ENCODE measurements at regions not wholly inside any gene's neighbourhood (a gene's known extent, or its start where the extent isn't known, plus 50 kb on each side); places are given as distances from the start of the nearest gene placed in this dataset.

GRCh38 chr9:111162026-111162425 is 123.8 kb upstream of the LPAR1 start:
- no peaks in the 10 kb centered on the region for H3K36me3 ChIP-seq (replicated peaks in 1 of 2)
- no peaks in the 10 kb centered on the region for H3K9me3 ChIP-seq (replicated peaks in 1 of 3)
- DNase-seq: no peak
- no peak for TF ChIP-seq POLR2A (IDR thresholded peaks at IDR 0.05)
- TF ChIP-seq CTCF (IDR thresholded peaks at IDR 0.05): no peak
- no peak overlapping the region for H3K27ac ChIP-seq
- no peak overlapping the region for H3K4me3 ChIP-seq
- WGBS, 4 donors: 83 to 91% (median 86%) methylated on average over 3 of the region's 3 CpGs
- H3K4me1 ChIP-seq (replicated peaks in 1 of 2): peaks cover 5 to 6% of the 10 kb centered on the region in 2 donors
- no peaks in the 10 kb centered on the region for H3K27me3 ChIP-seq
- intact Hi-C loops (cut with DNase I): no loop called here

GRCh38 chr9:111161015-111161415 is 122.7 kb upstream of the LPAR1 start:
- intact Hi-C loops (cut with DNase I): no loop called here
- Histone ChIP-seq H3K36me3 (replicated peaks in 1 of 2) (no peaks in the 10 kb centered on the region), H3K9me3 (replicated peaks in 1 of 3) (no peaks in the 10 kb centered on the region), H3K27me3 (no peaks in the 10 kb centered on the region), H3K4me1 (replicated peaks in 1 of 2) (peaks cover 5 to 6% of the 10 kb centered on the region in 2 donors), H3K4me3 (no peak overlapping the region), H3K27ac (no peak overlapping the region)
- DNase-seq: no peak
- TF ChIP-seq POLR2A (IDR thresholded peaks at IDR 0.05) (no peak), CTCF (IDR thresholded peaks at IDR 0.05) (no peak)
- WGBS, 4 donors: 59 to 65% (median 62%) methylated on average over 3 of the region's 3 CpGs

- no peaks in the 10 kb centered on the region for H3K27me3 ChIP-seq
- TF ChIP-seq POLR2A (IDR thresholded peaks at IDR 0.05): no peak
- no peak for TF ChIP-seq CTCF (IDR thresholded peaks at IDR 0.05)
- no peak overlapping the region for H3K4me3 ChIP-seq
- H3K36me3 ChIP-seq (replicated peaks in 1 of 2): no peaks in the 10 kb centered on the region
- no peak for DNase-seq
- H3K4me1 ChIP-seq (replicated peaks in 1 of 2): peaks cover 0 to 6% of the 10 kb centered on the region in 2 donors
- no peaks in the 10 kb centered on the region for H3K9me3 ChIP-seq (replicated peaks in 1 of 3)
- intact Hi-C loops (cut with DNase I): no loop called here
- H3K27ac ChIP-seq: no peak overlapping the region
- 58 to 89% (median 81%) methylated on average over 2 of the region's 2 CpGs for WGBS, 4 donors
Observed at GRCh38 chr9:111158999-111159398, 120.7 kb upstream of the LPAR1 start.

GRCh38 chr9:111158363-111158762 is 120.1 kb upstream of the LPAR1 start:
- intact Hi-C loops (cut with DNase I): no loop called here
- TF ChIP-seq CTCF (IDR thresholded peaks at IDR 0.05) (no peak), POLR2A (IDR thresholded peaks at IDR 0.05) (no peak)
- DNase-seq: no peak
- no peak overlapping the region for H3K4me3 ChIP-seq
- H3K27ac ChIP-seq: no peak overlapping the region
- WGBS, 4 donors: 58 to 65% (median 59%) methylated on average over 1 of the region's 1 CpG
- H3K36me3 ChIP-seq (replicated peaks in 1 of 2): no peaks in the 10 kb centered on the region
- H3K9me3 ChIP-seq (replicated peaks in 1 of 3): no peaks in the 10 kb centered on the region
- H3K27me3 ChIP-seq: no peaks in the 10 kb centered on the region
- peaks cover 0 to 3% of the 10 kb centered on the region in 2 donors for H3K4me1 ChIP-seq (replicated peaks in 1 of 2)

All from adrenal gland (tissue), 9 donors.